HG02885 (cell line): ENCODE measurements at regions not wholly inside any gene's neighbourhood (a gene's known extent, or its start where the extent isn't known, plus 50 kb on each side); places are given as distances from the start of the nearest gene placed in this dataset.
"Not testable (repeated sequence)": the region's sequence is repeated elsewhere in the genome, so short reads cannot be mapped to it uniquely, and the experiment has no call there.

ENCODE experiments used
- ATAC-seq: cut with Tn5 transposase; IDR thresholded peaks from one replicate; pipeline ENCODE4 v1.9.1; 2021; ENCODE audit warnings: mild to moderate bottlenecking; ENCODE audit not compliant: unreplicated experiment, poor library complexity

GRCh38 chr4:124861761-124862160, 149.2 kb upstream of the ANKRD50 start:
- no peak for ATAC-seq

DNA sequence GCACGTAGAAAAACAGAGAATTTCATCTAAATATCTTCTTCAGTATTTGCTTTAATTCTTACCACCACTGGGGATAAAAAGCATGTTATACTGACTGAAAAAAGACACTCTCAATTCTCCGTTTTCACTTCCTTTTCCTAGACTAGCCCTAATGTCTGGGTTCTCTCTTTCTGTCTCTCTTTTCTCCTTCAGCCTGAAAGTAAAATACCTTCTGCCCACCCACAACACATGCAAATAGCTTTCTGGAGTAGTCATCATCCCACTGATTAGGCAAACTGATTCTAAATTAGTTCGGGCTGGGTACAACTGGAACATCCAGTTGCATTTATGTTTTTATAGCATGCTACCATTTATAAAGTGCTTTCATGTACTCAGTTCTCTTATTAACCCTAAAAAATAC, 142.4 kb upstream of the ANKRD50 start:
- peak; percentile 93 for ATAC-seq

- no peak for ATAC-seq
Observed at GRCh38 chr4:124851741-124852140, 139.2 kb upstream of the ANKRD50 start.

DNA sequence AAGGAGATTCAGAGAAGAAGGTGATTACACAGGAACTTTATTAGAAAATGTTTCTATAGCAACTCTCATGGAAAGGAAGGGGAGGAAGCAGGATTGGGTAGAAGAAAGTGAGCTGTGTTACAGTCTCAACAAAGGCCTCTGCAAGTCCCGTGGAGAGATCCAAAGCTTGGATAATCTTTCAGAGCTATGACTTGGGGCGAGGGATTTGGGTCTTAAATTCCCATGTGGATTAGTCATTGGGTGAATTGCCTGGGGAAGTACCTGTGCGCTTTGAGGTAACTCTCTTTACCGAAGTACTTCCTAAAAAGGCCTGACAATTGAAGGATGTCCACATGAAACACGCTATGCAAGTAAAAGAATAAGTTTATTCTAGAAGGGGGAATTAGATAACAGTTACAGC, 133.8 kb upstream of the ANKRD50 start:
- no peak for ATAC-seq

DNA sequence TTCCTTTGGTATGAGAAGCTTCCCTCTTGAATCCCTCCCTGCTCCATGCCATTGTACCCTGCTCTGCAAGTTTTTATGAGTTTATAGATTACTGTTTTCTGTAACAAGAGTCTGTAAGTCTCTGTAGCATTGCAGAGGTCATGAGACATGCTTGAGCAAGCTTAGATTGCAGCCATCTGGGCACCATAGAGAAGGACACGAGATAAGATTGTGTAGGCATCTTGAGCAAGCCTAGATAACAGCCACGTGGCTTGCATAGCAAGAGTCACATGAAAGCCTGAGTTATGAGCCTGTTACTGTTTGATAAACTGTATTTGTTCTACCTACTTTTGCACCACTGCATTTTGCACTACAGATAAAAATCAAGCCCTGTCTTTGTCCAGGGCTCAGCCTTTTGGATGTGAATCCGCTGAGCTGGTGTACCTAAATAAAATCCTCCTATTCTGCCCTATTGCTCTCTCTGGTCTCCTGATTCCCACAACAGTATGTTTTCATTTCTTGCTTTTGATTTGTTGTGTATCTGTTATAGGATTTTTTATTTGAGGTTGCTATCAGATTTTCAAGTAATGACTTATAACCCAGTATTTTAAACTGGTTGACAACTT, 127.4 kb upstream of the ANKRD50 start:
- no peak for ATAC-seq

GRCh38 chr4:124833831-124834505, 121.4 kb upstream of the ANKRD50 start:
- no peak for ATAC-seq

GRCh38 chr4:124828382-124828781, 115.8 kb upstream of the ANKRD50 start:
- ATAC-seq: no peak

- no peak for ATAC-seq
Observed at GRCh38 chr4:124817531-124817930, 105.0 kb upstream of the ANKRD50 start.

DNA sequence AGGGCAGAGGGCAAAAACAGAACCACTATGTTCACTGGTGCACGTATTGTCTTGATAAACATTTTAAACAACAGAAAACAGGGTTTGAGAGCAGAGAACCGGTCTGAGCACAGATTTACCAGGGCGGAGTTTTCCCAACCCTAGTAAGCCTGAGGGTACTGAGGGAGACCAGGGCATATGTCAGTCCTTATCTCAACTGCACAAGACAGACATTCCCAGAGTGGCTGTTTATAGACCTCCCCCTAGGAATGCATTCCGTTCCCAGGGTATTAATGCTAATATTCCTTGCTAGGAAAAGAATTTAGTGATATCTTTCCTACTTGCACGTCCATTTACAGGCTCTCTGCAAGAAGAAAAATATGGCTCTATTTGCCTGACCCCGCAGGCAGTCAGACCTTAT, 99.7 kb upstream of the ANKRD50 start:
- not testable (repeated sequence) for ATAC-seq

DNA sequence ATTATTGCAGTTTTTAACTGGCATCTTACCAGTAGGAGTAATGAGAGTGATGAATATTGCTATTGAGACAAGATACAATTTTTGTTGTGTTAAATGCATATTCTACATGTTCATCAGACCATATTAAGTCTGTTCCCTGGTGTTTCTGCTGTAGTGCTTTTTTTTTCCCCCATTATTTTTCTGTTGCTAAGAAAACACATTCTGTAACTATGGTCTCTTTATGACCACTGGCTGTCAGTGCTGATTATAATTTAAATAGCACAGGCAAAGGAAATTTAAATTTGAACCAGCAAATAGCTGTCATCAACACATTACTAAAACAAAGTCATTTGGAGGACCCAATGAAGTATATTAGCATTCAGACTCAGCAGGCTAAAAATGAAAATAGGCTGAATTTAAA, 98.3 kb upstream of the ANKRD50 start:
- ATAC-seq: no peak

DNA sequence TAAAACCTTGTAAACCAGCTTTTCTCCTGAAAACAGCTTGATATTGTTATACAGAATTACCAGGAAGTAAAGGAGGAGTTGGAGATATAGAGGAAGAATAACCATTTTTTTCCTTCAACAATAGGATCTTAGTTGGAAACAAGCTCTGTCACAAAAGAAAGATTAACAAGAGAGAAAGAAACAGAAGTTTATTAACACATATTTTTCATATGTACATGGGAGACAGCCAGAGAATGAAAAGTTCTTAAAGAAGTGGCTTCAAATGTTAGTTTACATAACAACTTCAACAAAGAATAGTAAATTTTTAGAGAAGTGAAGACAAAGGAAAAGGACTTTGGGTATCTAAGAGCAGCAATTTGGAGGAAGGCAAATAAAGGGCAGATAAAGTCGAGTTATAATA, 94.9 kb upstream of the ANKRD50 start:
- ATAC-seq: no peak

DNA sequence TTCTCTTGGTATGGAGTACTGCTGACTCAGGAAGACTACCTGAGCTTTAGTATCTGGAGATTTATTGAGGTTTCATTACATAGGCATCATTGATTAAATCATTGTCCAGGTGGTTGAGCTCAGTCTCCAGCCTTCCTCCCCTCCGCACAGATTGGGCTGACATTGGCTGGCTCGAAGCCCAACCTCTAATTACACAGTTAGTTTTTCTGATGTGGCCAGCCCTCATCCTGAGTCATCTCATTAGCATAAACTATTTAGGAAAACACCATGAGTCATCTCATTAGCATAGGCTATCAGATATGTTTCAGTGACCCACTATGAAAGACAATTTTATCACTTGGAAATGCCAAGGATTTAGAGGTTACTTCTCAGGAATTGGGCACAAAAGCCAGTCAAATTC, 93.9 kb upstream of the ANKRD50 start:
- no peak for ATAC-seq

- no peak for ATAC-seq
Observed at GRCh38 chr4:124804584-124804983, 92.1 kb upstream of the ANKRD50 start.

GRCh38 chr4:124804041-124804440, 91.5 kb upstream of the ANKRD50 start:
- no peak for ATAC-seq

- ATAC-seq: peak; percentile 41
Observed at GRCh38 chr4:124803641-124804040, 91.1 kb upstream of the ANKRD50 start.

GRCh38 chr4:124803026-124803425, 90.5 kb upstream of the ANKRD50 start:
- ATAC-seq: no peak

GRCh38 chr4:124797223-124797622, 84.7 kb upstream of the ANKRD50 start:
- no peak for ATAC-seq

- no peak for ATAC-seq
Observed at GRCh38 chr4:124790471-124790870, 77.9 kb upstream of the ANKRD50 start.

- ATAC-seq: no peak
Observed at GRCh38 chr4:124786634-124787033, 74.1 kb upstream of the ANKRD50 start.

GRCh38 chr4:124785645-124786044, 73.1 kb upstream of the ANKRD50 start:
- ATAC-seq: no peak

DNA sequence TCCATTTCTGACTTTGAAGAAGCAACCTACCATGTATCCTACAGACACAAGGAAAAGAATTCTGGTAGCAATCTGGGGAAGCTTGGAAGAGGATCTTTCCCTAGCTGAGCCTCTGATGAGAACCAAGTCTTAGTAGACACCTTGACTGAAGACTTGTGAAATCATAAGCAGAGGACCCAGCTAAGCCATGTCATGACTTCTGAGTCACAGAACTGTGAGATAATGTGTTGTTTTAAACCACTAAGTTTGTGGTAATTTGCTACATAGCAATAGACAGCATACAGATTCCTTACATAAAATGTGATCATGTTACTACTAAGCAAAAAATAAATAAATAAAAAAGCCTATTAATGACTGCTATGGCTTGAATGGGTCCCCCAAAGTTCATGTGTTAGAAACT, 71.3 kb upstream of the ANKRD50 start:
- no peak for ATAC-seq

GRCh38 chr4:124777007-124777406, 64.5 kb upstream of the ANKRD50 start:
- no peak for ATAC-seq
